ENCODE measurements at regions not wholly inside any gene's neighbourhood (a gene's known extent, or its start where the extent isn't known, plus 50 kb on each side); places are given as distances from the start of the nearest gene placed in this dataset.

DNA sequence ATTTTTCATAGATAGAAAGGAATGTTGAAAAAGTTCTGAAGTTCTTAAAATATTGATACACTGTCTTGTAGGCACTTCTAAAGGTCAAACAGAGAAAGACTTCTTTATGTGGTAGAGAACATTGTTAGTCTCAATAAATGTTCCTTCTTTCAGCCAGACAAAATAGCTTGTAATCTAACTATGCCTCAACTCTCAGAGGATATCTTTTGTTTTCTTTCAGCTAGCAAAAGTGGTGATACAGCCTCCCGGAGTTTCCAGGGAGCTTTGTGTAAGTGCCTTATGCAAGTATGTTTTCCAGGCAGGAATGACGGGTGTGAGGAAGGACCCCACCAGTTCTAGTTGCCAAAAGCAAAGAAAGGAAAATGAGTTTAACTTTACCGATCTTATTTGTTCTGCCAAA, 452.1 kb upstream of the ST6GAL2 start:
- Histone ChIP-seq H3K9me3 (ENCODE audit: low read length) (no peaks in the 10 kb centered on the region), H2AFZ (ENCODE audit: low read length) (no peak overlapping the region), H3K4me2 (ENCODE audit: low read length) (no peak overlapping the region), H3K27ac (ENCODE audit: low read depth, low read length, poor library complexity, severe bottlenecking) (no peak overlapping the region), H4K20me1 (ENCODE audit: insufficient read depth, low read length) (no peaks in the 10 kb centered on the region), H3K36me3 (ENCODE audit: insufficient read depth, low read length) (no peaks in the 10 kb centered on the region), H3K4me3 (ENCODE audit: low read depth, low read length, poor library complexity, severe bottlenecking) (no peak overlapping the region), H3K79me2 (ENCODE audit: insufficient read depth, low read depth, low read length) (no peaks in the 10 kb centered on the region), H3K4me1 (ENCODE audit: insufficient read depth, low read length, poor library complexity, severe bottlenecking) (no peaks in the 10 kb centered on the region), H3K9me2 (ENCODE audit: insufficient read depth, low read length) (no peaks in the 10 kb centered on the region)
- no peak for TF ChIP-seq CTCF (conservative IDR thresholded peaks at IDR 0.05; ENCODE audit: low read length)
- no peak for TF ChIP-seq EZH2phosphoT487 (IDR thresholded peaks at IDR 0.05; ENCODE audit: borderline replicate concordance, low read depth, low read length)
- no TSS peak for BruUV-seq (replicated peaks)
- CTCF ChIA-PET (ENCODE audit: unreplicated experiment): no interaction called here
- intact Hi-C loops (cut with micrococcal nuclease; ENCODE audit: unreplicated experiment): no loop called here
- POLR2A ChIA-PET: no interaction called here
- no peak for DNase-seq (ENCODE audit: low spot score)

GRCh38 chr2:107338571-107338970, 452.6 kb upstream of the ST6GAL2 start:
- no peaks in the 10 kb centered on the region for H4K20me1 ChIP-seq (ENCODE audit: insufficient read depth, low read length)
- no peaks in the 10 kb centered on the region for H3K79me2 ChIP-seq (ENCODE audit: insufficient read depth, low read depth, low read length)
- ChIA-PET CTCF (ENCODE audit: unreplicated experiment) (no interaction called here), POLR2A (no interaction called here)
- DNase-seq (ENCODE audit: low spot score): no peak
- no peak for TF ChIP-seq CTCF (conservative IDR thresholded peaks at IDR 0.05; ENCODE audit: low read length)
- no peak for TF ChIP-seq EZH2phosphoT487 (IDR thresholded peaks at IDR 0.05; ENCODE audit: borderline replicate concordance, low read depth, low read length)
- H3K9me3 ChIP-seq (ENCODE audit: low read length): no peaks in the 10 kb centered on the region
- no peak overlapping the region for H3K4me3 ChIP-seq (ENCODE audit: low read depth, low read length, poor library complexity, severe bottlenecking)
- H3K27ac ChIP-seq (ENCODE audit: low read depth, low read length, poor library complexity, severe bottlenecking): no peak overlapping the region
- no peak overlapping the region for H2AFZ ChIP-seq (ENCODE audit: low read length)
- H3K4me1 ChIP-seq (ENCODE audit: insufficient read depth, low read length, poor library complexity, severe bottlenecking): no peaks in the 10 kb centered on the region
- no TSS peak for BruUV-seq (replicated peaks)
- no peak overlapping the region for H3K4me2 ChIP-seq (ENCODE audit: low read length)
- H3K36me3 ChIP-seq (ENCODE audit: insufficient read depth, low read length): no peaks in the 10 kb centered on the region
- intact Hi-C loops (cut with micrococcal nuclease; ENCODE audit: unreplicated experiment): no loop called here
- no peaks in the 10 kb centered on the region for H3K9me2 ChIP-seq (ENCODE audit: insufficient read depth, low read length)

DNA sequence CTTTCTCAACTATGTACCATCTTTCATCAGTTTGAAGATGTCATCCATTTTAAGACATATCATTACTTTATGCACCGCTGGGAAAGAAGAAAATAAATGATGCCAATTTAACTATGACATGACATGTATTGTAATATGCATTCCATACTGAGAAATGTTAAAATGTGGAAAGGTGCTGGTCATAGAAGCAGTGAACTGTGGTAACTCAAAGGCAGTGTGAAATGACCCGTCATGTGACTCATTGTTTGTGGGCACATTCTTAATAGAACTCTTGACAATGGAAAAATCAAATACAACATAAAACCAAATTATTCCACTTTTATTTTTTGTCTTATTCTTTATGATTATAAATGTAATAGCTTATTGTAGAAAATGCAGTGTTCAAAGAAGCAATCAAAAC, 455.0 kb upstream of the ST6GAL2 start:
- Histone ChIP-seq H3K79me2 (ENCODE audit: insufficient read depth, low read depth, low read length) (no peaks in the 10 kb centered on the region), H3K4me2 (ENCODE audit: low read length) (no peak overlapping the region), H3K4me3 (ENCODE audit: low read depth, low read length, poor library complexity, severe bottlenecking) (no peak overlapping the region), H3K27ac (ENCODE audit: low read depth, low read length, poor library complexity, severe bottlenecking) (no peak overlapping the region), H4K20me1 (ENCODE audit: insufficient read depth, low read length) (no peaks in the 10 kb centered on the region), H2AFZ (ENCODE audit: low read length) (no peak overlapping the region), H3K4me1 (ENCODE audit: insufficient read depth, low read length, poor library complexity, severe bottlenecking) (no peaks in the 10 kb centered on the region), H3K36me3 (ENCODE audit: insufficient read depth, low read length) (no peaks in the 10 kb centered on the region), H3K9me3 (ENCODE audit: low read length) (no peaks in the 10 kb centered on the region), H3K9me2 (ENCODE audit: insufficient read depth, low read length) (no peaks in the 10 kb centered on the region)
- ChIA-PET CTCF (ENCODE audit: unreplicated experiment) (no interaction called here), POLR2A (no interaction called here)
- BruUV-seq (replicated peaks): no TSS peak
- TF ChIP-seq EZH2phosphoT487 (IDR thresholded peaks at IDR 0.05; ENCODE audit: borderline replicate concordance, low read depth, low read length) (no peak), CTCF (conservative IDR thresholded peaks at IDR 0.05; ENCODE audit: low read length) (no peak)
- no peak for DNase-seq (ENCODE audit: low spot score)
- intact Hi-C loops (cut with micrococcal nuclease; ENCODE audit: unreplicated experiment): no loop called here
